IMR-90 (cell line): ENCODE measurements at regions not wholly inside any gene's neighbourhood (a gene's known extent, or its start where the extent isn't known, plus 50 kb on each side); places are given as distances from the start of the nearest gene placed in this dataset.

Source experiments
- ATAC-seq: fragments of 200-7000 bp; cut with Tn5 transposase; 2 replicates; pipeline ENCODE4 v1.9.1; 2020; ENCODE audit warnings: low read depth, mild to moderate bottlenecking, moderate library complexity
- BruUV-seq: library from RNA; stranded (reverse); fragments of 400-500 nt; replicated peaks from 2 replicates; lab custom pipeline; 2021; lab: Mats Ljungman, UMichigan
- CTCF ChIA-PET: fragments of 300-600 bp; formaldehyde crosslinking; extraction: SDS; loops from one replicate; lab custom pipeline; 2021; ENCODE audit warnings: antibody characterized with exemption; lab: Yijun Ruan, JAX
- POLR2A ChIA-PET: fragments of 300-600 bp; sonication (Branson Sonifier 250); formaldehyde crosslinking; loops from one replicate; lab custom pipeline; 2022; ENCODE audit warnings: antibody characterized with exemption; ENCODE audit not compliant: unreplicated experiment; lab: Charles Lee
- DNase-seq: peaks from one replicate; pipeline ENCODE4 v3.0.0; 2013
- H2AFZ ChIP-seq: replicated peaks from 2 replicates; pipeline ENCODE3; 2013; ENCODE audit warnings: low read length, mild to moderate bottlenecking; ENCODE audit not compliant: poor library complexity
- H2AK5ac ChIP-seq: 2 replicates; pipeline ENCODE4 v1.6.1; 2013; ENCODE audit warnings: low read depth, low read length, inconsistent platforms
- H2AK9ac ChIP-seq: replicated peaks from 2 replicates; pipeline ENCODE3; 2013; ENCODE audit warnings: mild to moderate bottlenecking, low read depth, low read length, moderate library complexity; ENCODE audit not compliant: poor library complexity
- H2BK120ac ChIP-seq: 2 replicates; pipeline ENCODE4 v1.6.1; 2013; ENCODE audit warnings: low read depth, low read length, inconsistent platforms
- H2BK15ac ChIP-seq: 3 replicates; pipeline ENCODE4 v1.6.1; 2013; ENCODE audit warnings: low read depth, low read length, inconsistent platforms
- H2BK20ac ChIP-seq: 2 replicates; pipeline ENCODE4 v1.6.1; 2013; ENCODE audit warnings: low read depth, mild to moderate bottlenecking, inconsistent platforms, low read length, moderate library complexity
- H2BK5ac ChIP-seq: 2 replicates; pipeline ENCODE4 v1.6.1; 2013; ENCODE audit warnings: mild to moderate bottlenecking, low read depth, low read length, inconsistent platforms; ENCODE audit not compliant: poor library complexity, severe bottlenecking
- H3K14ac ChIP-seq: replicated peaks from 2 replicates; pipeline ENCODE4 v1.6.1; 2013; ENCODE audit warnings: low read depth, low read length, inconsistent platforms
- H3K18ac ChIP-seq: 2 replicates; pipeline ENCODE4 v1.6.1; 2013; ENCODE audit warnings: low read depth, low read length, control low read depth
- H3K23ac ChIP-seq: 2 replicates; pipeline ENCODE4 v1.6.1; 2013; ENCODE audit warnings: low read depth, low read length, inconsistent platforms
- H3K27ac ChIP-seq: 2 replicates; pipeline ENCODE4 v1.5.1; 2013; ENCODE audit warnings: mild to moderate bottlenecking, control low read depth, low read length; ENCODE audit not compliant: insufficient read depth
- H3K27me3 ChIP-seq: 2 replicates; pipeline ENCODE4 v1.6.1; 2013; ENCODE audit warnings: low read length; ENCODE audit not compliant: control insufficient read depth, insufficient read depth
- H3K36me3 ChIP-seq: 2 replicates; pipeline ENCODE4 v1.6.1; 2013; ENCODE audit warnings: low read length, mixed read lengths; ENCODE audit not compliant: control insufficient read depth, insufficient read depth
- H3K4ac ChIP-seq: 2 replicates; pipeline ENCODE4 v1.6.1; 2013; ENCODE audit warnings: low read depth, low read length, inconsistent platforms
- H3K4me1 ChIP-seq: 2 replicates; pipeline ENCODE4 v1.6.1; 2013; ENCODE audit warnings: low read length, mixed read lengths; ENCODE audit not compliant: control insufficient read depth, insufficient read depth
- H3K4me2 ChIP-seq: 2 replicates; pipeline ENCODE4 v1.6.1; 2013; ENCODE audit warnings: low read depth, mild to moderate bottlenecking, control low read depth, low read length, moderate library complexity
- H3K4me3 ChIP-seq: 2 replicates; pipeline ENCODE4 v1.5.1; 2013; ENCODE audit warnings: low read depth, mild to moderate bottlenecking, control low read depth, low read length, moderate library complexity; ENCODE audit not compliant: insufficient read depth
- H3K56ac ChIP-seq: 2 replicates; pipeline ENCODE4 v1.6.1; 2013; ENCODE audit warnings: low read length, inconsistent platforms; ENCODE audit not compliant: insufficient read depth; ENCODE audit errors: extremely low read depth
- H3K79me1 ChIP-seq, 2 experiments: 2 replicates each; pipeline ENCODE4 v1.6.1; 2013; ENCODE audit warnings: low read length in 2 of 2, inconsistent platforms in 1 of 2, low read depth in 1 of 2
- H3K9ac ChIP-seq: 2 replicates; pipeline ENCODE4 v1.6.1; 2013; ENCODE audit warnings: low read depth, low read length, control low read depth
- H3K9me1 ChIP-seq: 2 replicates; pipeline ENCODE4 v1.6.1; 2013; ENCODE audit warnings: low read length, inconsistent platforms; ENCODE audit not compliant: insufficient read depth
- H3K9me3 ChIP-seq: 2 replicates; pipeline ENCODE4 v1.6.1; 2013; ENCODE audit warnings: low read length; ENCODE audit not compliant: control insufficient read depth, insufficient read depth
- H4K20me1 ChIP-seq: 2 replicates; pipeline ENCODE4 v1.6.1; 2013; ENCODE audit warnings: low read length, inconsistent platforms; ENCODE audit not compliant: insufficient read depth
- H4K5ac ChIP-seq: 2 replicates; pipeline ENCODE4 v1.6.1; 2013; ENCODE audit warnings: mild to moderate bottlenecking, low read depth, low read length, control low read depth
- H4K8ac ChIP-seq, 2 experiments: 2 replicates each; pipeline ENCODE4 v1.6.1; 2013; ENCODE audit warnings: low read depth in 2 of 2, low read length in 2 of 2, control low read depth in 1 of 2, inconsistent platforms in 1 of 2
- H4K91ac ChIP-seq: 2 replicates; pipeline ENCODE4 v1.6.1; 2013; ENCODE audit warnings: low read depth, low read length, inconsistent platforms; ENCODE audit not compliant: insufficient read depth
- CHD1 ChIP-seq: IDR thresholded peaks from 2 replicates; pipeline ENCODE4 v1.6.1; 2012; ENCODE audit warnings: low read depth, low read length, improper control_type of control experiment
- ELK1 ChIP-seq: fragments of 150-350 bp; IDR thresholded peaks from 2 replicates; pipeline ENCODE4 v1.6.1; 2016; ENCODE audit warnings: low read depth, mild to moderate bottlenecking, low read length, moderate library complexity, borderline replicate concordance
- MAZ ChIP-seq: IDR thresholded peaks from 2 replicates; pipeline ENCODE4 v1.6.1; 2012; ENCODE audit warnings: low read depth, mild to moderate bottlenecking, low read length, improper control_type of control experiment, moderate library complexity, borderline replicate concordance
- SMC3 ChIP-seq: fragments of 150-350 bp; IDR thresholded peaks from 2 replicates; pipeline ENCODE4 v1.6.1; 2016; ENCODE audit warnings: low read depth, mild to moderate bottlenecking, antibody characterized with exemption, low read length, moderate library complexity
- USF2 ChIP-seq: fragments of 150-350 bp; IDR thresholded peaks from 2 replicates; pipeline ENCODE4 v1.6.1; 2017; ENCODE audit warnings: mild to moderate bottlenecking, antibody characterized with exemption, low read length, low read depth
- WGBS, 2 experiments: methylation state at CpG; one replicate each; pipeline versions ENCODE4 v1.1.5 to v1.1.7; 2013; ENCODE audit warnings: missing lambda C conversion rate in 2 of 2; ENCODE audit not compliant: insufficient read length in 1 of 2; ENCODE audit errors: extremely low coverage in 2 of 2; 5-methylcytosine and 5-hydroxymethylcytosine counted together
- dilution Hi-C: fragments of 300-500 bp; cut with HindIII; formaldehyde crosslinking; loops from one replicate; pipeline ENCODE4 v1.14.3; 2018; ENCODE audit warnings: low sequenced_read_pairs; ENCODE audit not compliant: unreplicated experiment
- in situ Hi-C: fragments of 300-500 bp; cut with MboI; formaldehyde crosslinking; loops from 3 replicates; pipeline ENCODE4 v1.14.3; 2019; ENCODE audit warnings: low sequenced_read_pairs, inconsistent platforms, mixed read lengths
- intact Hi-C: fragments of 100-400 bp; cut with micrococcal nuclease; formaldehyde crosslinking; loops from 2 replicates; pipeline ENCODE4 v1.10.0; 2022

DNA sequence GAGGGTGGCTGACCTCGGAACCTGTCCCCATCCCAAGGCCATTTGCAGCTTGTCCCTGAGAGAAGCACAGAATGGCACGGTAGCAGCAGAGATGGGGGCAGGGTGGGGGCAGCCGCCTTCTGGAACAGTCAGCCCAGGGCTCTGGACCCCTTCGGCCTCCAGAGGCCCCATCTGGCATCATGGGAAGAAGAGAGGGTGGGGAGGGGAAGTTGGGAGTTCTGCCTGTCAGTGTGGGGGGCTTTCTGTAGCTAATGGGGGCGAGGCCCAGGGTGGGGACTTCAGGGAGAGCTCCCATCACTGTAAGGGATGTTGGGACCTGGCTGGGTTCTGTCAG is 62.9 kb upstream of the ADRA2C start:
- Histone ChIP-seq H4K20me1 (no peaks in the 10 kb centered on the region), H3K9me1 (no peaks in the 10 kb centered on the region), H3K56ac (no peak overlapping the region), H2AFZ (no peak overlapping the region), H2AK5ac (no peak overlapping the region), H4K8ac (no peak overlapping the region), H4K91ac (no peak overlapping the region), H3K4me2 (no peak overlapping the region), H2BK120ac (no peak overlapping the region), H3K14ac (no peak overlapping the region), H2BK15ac (no peak overlapping the region), H3K23ac (no peak overlapping the region), H3K27me3 (peaks cover 54% of the 10 kb centered on the region), H3K27ac (no peak overlapping the region), H3K36me3 (no peaks in the 10 kb centered on the region), H3K18ac (no peak overlapping the region), H2AK9ac (no peak overlapping the region), H2BK20ac (no peak overlapping the region), H3K4ac (no peak overlapping the region), H3K9ac (no peak overlapping the region), H4K5ac (no peak overlapping the region), H3K79me1 (no peaks in the 10 kb centered on the region), H2BK5ac (no peak overlapping the region), H3K9me3 (no peaks in the 10 kb centered on the region), H3K4me3 (no peak overlapping the region), H3K4me1 (no peaks in the 10 kb centered on the region)
- POLR2A ChIA-PET = no interaction called here
- DNase-seq (no peak), ATAC-seq (no peak)
- TF ChIP-seq SMC3 (no peak), CHD1 (no peak), MAZ (no peak), USF2 (no peak), ELK1 (no peak)
- CTCF ChIA-PET = no interaction called here
- dilution Hi-C loops = no loop called here
- intact Hi-C loops = no loop called here
- in situ Hi-C loops = no loop called here
- no TSS peak for BruUV-seq
- 20% methylated on average over 1 of the region's 5 CpGs; no CpG with 5 or more reads in 1 of the 2 experiments for WGBS, 2 experiments
